ENCODE measurements at regions not wholly inside any gene's neighbourhood (a gene's known extent, or its start where the extent isn't known, plus 50 kb on each side); places are given as distances from the start of the nearest gene placed in this dataset.

GRCh38 chr11:15704064-15704463, 589.3 kb downstream of the INSC start (continued):
- TF ChIP-seq ZNF350 (CRISPR knock-in tag; IDR thresholded peaks at IDR 0.05; ENCODE audit: borderline replicate concordance, low read depth) (no peak), POLR2A (IDR thresholded peaks at IDR 0.05; ENCODE audit: insufficient read depth in 1 of 2, low read depth in 2 of 2, low read length in 2 of 2) (no peak), ZFY (CRISPR knock-in tag; IDR thresholded peaks at IDR 0.05) (no peak), TEAD3 (CRISPR knock-in tag; optimal IDR thresholded peaks at IDR 0.05; ENCODE audit: borderline replicate concordance) (peak; percentile 65), RFXANK (CRISPR knock-in tag; IDR thresholded peaks at IDR 0.05) (no peak), HHEX (CRISPR knock-in tag; IDR thresholded peaks at IDR 0.05) (0 out of 2 replicates have a peak, but pooled peaks have one; percentile 45), YY1 (IDR thresholded peaks at IDR 0.05; ENCODE audit: insufficient read depth, insufficient replicate concordance, low read depth, low read length) (no peak), ZBTB26 (CRISPR knock-in tag; IDR thresholded peaks at IDR 0.05; ENCODE audit: borderline replicate concordance) (no peak), ZMYM3 (CRISPR knock-in tag; IDR thresholded peaks at IDR 0.05) (no peak), ATRX (CRISPR knock-in tag; IDR thresholded peaks at IDR 0.05; ENCODE audit: borderline replicate concordance) (no peak), ZBTB38 (CRISPR knock-in tag; IDR thresholded peaks at IDR 0.05) (no peak), WIZ (CRISPR knock-in tag; IDR thresholded peaks at IDR 0.05) (no peak), ZNF264 (CRISPR knock-in tag; IDR thresholded peaks at IDR 0.05) (no peak), BCL6 (CRISPR knock-in tag; IDR thresholded peaks at IDR 0.05) (peak; percentile 25; the same call in 1 of the 2 replicates), ZNF260 (CRISPR knock-in tag; IDR thresholded peaks at IDR 0.05; ENCODE audit: borderline replicate concordance, low read depth) (no peak), PAXIP1 (CRISPR knock-in tag; conservative IDR thresholded peaks at IDR 0.05) (peak; percentile 32; the same call in 1 of the 2 replicates), SNRNP70 (IDR thresholded peaks at IDR 0.05; ENCODE audit: low read depth, low read length) (no peak), ZNF362 (CRISPR knock-in tag; IDR thresholded peaks at IDR 0.05; ENCODE audit: borderline replicate concordance) (no peak), HMGXB3 (CRISPR knock-in tag; IDR thresholded peaks at IDR 0.05; ENCODE audit: borderline replicate concordance) (no peak), RARA (CRISPR knock-in tag; IDR thresholded peaks at IDR 0.05) (peak; percentile 37; the same call in 1 of the 2 replicates), TFAP4 (IDR thresholded peaks at IDR 0.05; ENCODE audit: borderline replicate concordance, low read depth) (peak; percentile 35; the same call in 1 of the 2 replicates), MIXL1 (CRISPR knock-in tag; IDR thresholded peaks at IDR 0.05) (0 out of 2 replicates have a peak, but pooled peaks have one; percentile 53)
